Activated CD4-positive, alpha-beta memory T cell treated with anti-CD3 and anti-CD28 coated beads, Interleukin-2, amount 10 ng/mL, durations not matched to agents 7 days and 5 days (primary cell): ENCODE measurements at regions not wholly inside any gene's neighbourhood (a gene's known extent, or its start where the extent isn't known, plus 50 kb on each side); places are given as distances from the start of the nearest gene placed in this dataset.

Source experiments
- CTCF ChIA-PET: fragments of 350-600 bp; sonication (Branson Sonifier 250); formaldehyde crosslinking; loops from one replicate; lab custom pipeline; 2021; ENCODE audit warnings: antibody characterized with exemption, inconsistent platforms; lab: Charles Lee
- POLR2A ChIA-PET: fragments of 350-600 bp; sonication (Branson Sonifier 250); formaldehyde crosslinking; loops from one replicate; lab custom pipeline; 2021; ENCODE audit warnings: antibody characterized with exemption; lab: Charles Lee
- DNase-seq: peaks from one replicate; pipeline ENCODE4 v3.0.0-alpha.2; 2020
- H3K27ac Mint-ChIP-seq: one replicate; pipeline ENCODE4 v1.8.0; 2021; ENCODE audit warnings: mild to moderate bottlenecking, mixed read lengths
- H3K27me3 Mint-ChIP-seq: one replicate; pipeline ENCODE4 v1.8.0; 2021; ENCODE audit warnings: mixed read lengths
- H3K36me3 Mint-ChIP-seq: one replicate; pipeline ENCODE4 v1.8.0; 2021; ENCODE audit warnings: low read depth, mixed read lengths
- H3K4me1 Mint-ChIP-seq: one replicate; pipeline ENCODE4 v1.8.0; 2021; ENCODE audit warnings: mixed read lengths
- H3K4me3 Mint-ChIP-seq: one replicate; pipeline ENCODE4 v1.8.0; 2021; ENCODE audit warnings: mild to moderate bottlenecking, mixed read lengths
- H3K9me3 Mint-ChIP-seq: one replicate; pipeline ENCODE4 v1.8.0; 2021; ENCODE audit warnings: mixed read lengths

DNA sequence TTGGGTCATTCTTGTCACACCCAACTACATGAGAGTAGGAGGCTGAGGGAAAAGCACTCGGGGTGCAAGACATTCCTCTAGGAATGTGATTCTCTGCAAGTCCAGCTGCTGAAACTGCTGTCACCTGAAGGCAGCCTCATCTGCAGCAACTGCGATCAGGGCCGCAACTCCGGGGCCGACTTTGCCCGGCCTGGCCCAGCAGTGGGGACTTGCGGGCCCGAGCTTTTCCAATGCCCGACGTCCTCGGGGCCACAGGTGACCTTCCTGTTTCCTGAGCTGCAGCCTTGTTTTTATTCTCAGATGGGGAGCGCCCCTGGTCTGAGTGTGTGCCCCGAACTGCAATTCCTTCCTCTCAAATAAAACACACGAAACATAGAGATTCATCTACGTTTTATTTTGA is 104.7 kb upstream of the NKX1-1 start:
- no peak overlapping the region for H3K27ac Mint-ChIP-seq
- POLR2A ChIA-PET: no interaction called here
- DNase-seq: no peak
- no peaks in the 10 kb centered on the region for H3K27me3 Mint-ChIP-seq
- H3K4me3 Mint-ChIP-seq: no peak overlapping the region
- CTCF ChIA-PET: interaction anchor here (0.6 kb wide), 1 partner anchor 156 kb away, joined by 4 read pairs; no protein-coding TSS in a partner anchor
- H3K4me1 Mint-ChIP-seq: no peaks in the 10 kb centered on the region
- H3K36me3 Mint-ChIP-seq: no peaks in the 10 kb centered on the region
- H3K9me3 Mint-ChIP-seq: no peaks in the 10 kb centered on the region

DNA sequence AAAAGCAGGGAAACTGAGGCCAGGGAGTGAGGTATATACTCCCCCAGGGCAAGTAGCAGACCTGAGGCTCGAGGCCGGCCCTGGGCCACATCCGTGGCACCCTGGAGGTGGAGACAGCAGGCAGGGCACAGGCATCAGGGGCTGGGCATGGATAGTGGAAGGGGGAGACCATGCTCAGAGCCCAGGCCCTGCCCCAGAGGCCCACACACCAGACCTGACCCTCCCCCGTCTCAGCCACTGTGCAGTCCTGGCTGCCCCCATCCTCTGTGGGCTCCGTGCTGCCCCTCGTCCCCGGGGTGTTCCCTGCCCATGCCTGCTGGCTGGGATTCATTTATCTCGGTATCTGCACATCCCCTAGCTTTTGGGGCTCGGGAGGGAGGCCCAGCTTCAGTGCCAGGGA is 103.1 kb upstream of the NKX1-1 start:
- no peaks in the 10 kb centered on the region for H3K27me3 Mint-ChIP-seq
- ChIA-PET CTCF (no interaction called here), POLR2A (no interaction called here)
- H3K9me3 Mint-ChIP-seq: no peaks in the 10 kb centered on the region
- no peaks in the 10 kb centered on the region for H3K36me3 Mint-ChIP-seq
- no peak overlapping the region for H3K4me3 Mint-ChIP-seq
- no peak overlapping the region for H3K27ac Mint-ChIP-seq
- DNase-seq: no peak
- no peaks in the 10 kb centered on the region for H3K4me1 Mint-ChIP-seq

GRCh38 chr4:1508161-1509160 is 102.2 kb upstream of the NKX1-1 start:
- Mint-ChIP-seq H3K27ac (no peak overlapping the region), H3K4me3 (no peak overlapping the region), H3K9me3 (no peaks in the 10 kb centered on the region), H3K4me1 (no peaks in the 10 kb centered on the region), H3K27me3 (no peaks in the 10 kb centered on the region), H3K36me3 (no peaks in the 10 kb centered on the region)
- ChIA-PET CTCF (no interaction called here), POLR2A (no interaction called here)
- no peak for DNase-seq

DNA sequence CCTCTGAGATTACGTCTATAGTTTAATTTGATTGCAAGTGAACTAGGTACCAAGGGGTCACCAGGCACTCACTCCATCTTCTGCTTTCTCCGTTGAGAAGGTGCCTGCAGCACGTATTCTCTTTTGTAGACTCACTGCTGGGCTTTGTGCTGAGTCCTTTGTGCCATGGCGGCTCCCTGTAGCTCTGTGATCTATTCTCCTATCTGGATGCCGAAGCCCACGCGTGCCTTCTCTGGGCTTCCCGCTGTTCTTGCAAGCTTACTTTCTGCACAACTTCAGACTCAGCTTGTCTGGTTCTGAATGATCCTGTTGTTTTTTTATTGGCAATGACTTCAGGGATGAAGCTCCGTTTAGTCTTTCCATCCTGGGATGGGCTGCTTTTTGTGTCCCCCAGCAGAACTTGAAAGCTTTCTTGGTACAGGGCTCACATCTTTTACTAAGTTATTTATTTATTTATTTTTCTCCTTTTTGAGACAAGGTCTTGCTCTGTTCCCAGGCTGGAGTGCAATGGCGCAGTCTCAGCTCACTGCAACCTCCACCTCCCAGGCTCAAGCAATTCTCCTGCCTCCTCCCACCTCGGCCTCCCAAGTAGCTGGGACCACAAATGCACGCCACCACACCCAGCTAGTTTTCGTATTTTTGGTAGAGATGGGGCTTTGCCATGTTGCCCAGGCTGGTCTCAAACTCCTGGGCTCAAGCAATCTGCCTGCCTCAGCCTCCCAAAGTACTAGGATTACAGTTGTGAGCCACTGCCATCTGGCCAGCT is 100.9 kb upstream of the NKX1-1 start:
- ChIA-PET POLR2A (no interaction called here), CTCF (no interaction called here)
- no peaks in the 10 kb centered on the region for H3K4me1 Mint-ChIP-seq
- H3K36me3 Mint-ChIP-seq: no peaks in the 10 kb centered on the region
- no peaks in the 10 kb centered on the region for H3K27me3 Mint-ChIP-seq
- no peaks in the 10 kb centered on the region for H3K9me3 Mint-ChIP-seq
- DNase-seq: no peak
- H3K27ac Mint-ChIP-seq: no peak overlapping the region
- H3K4me3 Mint-ChIP-seq: no peak overlapping the region

DNA sequence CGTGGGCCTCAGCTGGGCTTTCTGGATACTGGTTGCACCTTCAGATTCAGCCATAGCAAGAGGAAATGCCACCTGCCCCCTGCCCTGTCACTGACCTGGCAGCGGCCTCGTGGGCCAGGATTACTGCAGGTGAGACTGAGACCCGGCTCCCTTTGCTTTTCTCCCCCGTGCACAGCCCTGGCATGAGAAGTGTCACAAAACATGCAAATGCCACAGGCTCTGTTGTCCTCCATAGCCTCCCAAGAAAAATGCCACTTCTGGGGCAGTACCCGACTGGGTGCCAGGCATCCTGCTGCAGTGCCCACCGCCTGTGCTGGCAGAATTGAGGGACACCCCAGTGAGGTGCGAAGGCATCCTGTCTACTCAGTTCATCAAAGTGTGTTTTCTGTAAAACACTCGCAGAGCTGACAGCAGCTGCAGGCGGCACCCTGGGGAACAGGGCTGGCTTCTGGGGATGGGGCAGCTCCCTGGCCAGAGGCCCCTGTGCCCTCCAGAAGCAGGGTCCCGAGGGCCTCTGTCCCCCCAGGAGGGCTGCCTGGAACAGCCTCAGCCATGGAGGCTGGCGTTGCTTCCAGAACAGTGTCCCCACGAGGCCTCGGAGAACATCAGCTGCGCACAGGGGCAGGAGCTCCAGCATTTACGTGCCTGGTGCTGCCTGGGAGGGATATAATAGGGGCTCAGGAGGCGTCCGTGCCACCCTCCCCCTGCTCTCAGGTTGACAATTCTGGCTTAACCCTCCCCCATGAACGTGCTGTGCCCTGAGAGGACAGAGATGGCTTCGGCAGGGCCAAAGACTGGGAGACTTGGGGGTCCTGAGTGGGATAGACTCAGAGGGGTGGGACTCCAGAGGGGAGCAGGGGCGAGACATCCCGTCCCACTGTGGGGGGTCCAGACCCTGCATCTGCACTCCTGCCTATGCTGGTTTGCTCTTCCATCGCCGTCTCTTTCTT is 99.5 kb upstream of the NKX1-1 start:
- no peak overlapping the region for H3K4me3 Mint-ChIP-seq
- ChIA-PET POLR2A (no interaction called here), CTCF (interaction anchor here (0.7 kb wide), 1 partner anchor 238 kb away, joined by 3 read pairs; no protein-coding TSS in a partner anchor)
- H3K27me3 Mint-ChIP-seq: no peaks in the 10 kb centered on the region
- no peak overlapping the region for H3K27ac Mint-ChIP-seq
- DNase-seq: no peak
- no peaks in the 10 kb centered on the region for H3K36me3 Mint-ChIP-seq
- no peaks in the 10 kb centered on the region for H3K4me1 Mint-ChIP-seq
- H3K9me3 Mint-ChIP-seq: no peaks in the 10 kb centered on the region

GRCh38 chr4:1504595-1505500 is 98.6 kb upstream of the NKX1-1 start:
- no peaks in the 10 kb centered on the region for H3K9me3 Mint-ChIP-seq
- no peak for DNase-seq
- H3K27ac Mint-ChIP-seq: no peak overlapping the region
- POLR2A ChIA-PET: no interaction called here
- no peak overlapping the region for H3K4me3 Mint-ChIP-seq
- no peaks in the 10 kb centered on the region for H3K27me3 Mint-ChIP-seq
- H3K4me1 Mint-ChIP-seq: no peaks in the 10 kb centered on the region
- CTCF ChIA-PET: no interaction called here
- no peaks in the 10 kb centered on the region for H3K36me3 Mint-ChIP-seq

DNA sequence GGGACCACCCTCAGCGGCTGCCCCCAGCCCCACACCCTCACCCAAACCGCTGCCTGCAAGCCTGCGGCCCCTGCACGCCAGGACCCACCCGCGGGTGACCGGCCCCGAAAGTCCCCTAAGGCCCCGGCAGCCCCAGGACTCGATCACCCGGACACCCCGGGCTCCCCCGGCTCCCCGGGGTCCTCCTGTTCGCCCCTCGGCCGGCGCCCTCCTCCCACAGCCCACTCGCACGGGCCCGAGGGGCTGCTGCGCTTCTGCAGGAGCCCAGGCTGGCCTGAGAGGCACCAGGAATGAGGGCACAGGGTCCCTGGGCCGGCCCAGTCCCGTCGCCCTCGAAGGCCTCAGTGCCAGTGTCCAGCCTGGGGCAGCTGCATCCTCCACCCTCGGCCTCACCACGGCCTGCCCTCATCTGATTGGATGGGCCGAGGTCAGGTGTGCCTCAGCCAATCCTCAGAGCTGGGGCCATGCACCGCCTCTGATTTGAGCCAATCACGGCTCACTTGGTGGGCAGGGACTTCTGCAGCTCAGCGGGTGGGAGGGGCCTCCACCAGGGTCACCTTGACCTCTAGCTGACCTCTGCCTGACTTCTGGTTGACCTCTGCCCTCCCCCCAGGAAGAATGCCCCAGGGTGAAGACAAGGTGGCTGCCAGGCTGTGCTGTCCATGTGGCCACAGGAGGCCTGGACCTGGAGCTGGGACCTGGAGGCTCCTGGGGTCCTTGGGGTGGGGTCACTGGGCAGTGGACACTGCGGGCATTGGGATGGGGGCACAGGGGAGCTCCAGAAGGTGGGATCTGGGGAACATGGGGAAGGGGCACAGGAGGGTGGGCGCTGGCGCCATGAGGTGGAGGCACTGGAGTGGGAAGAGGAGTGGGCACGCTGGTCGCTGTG is 97.6 kb upstream of the NKX1-1 start:
- Mint-ChIP-seq H3K27me3 (no peaks in the 10 kb centered on the region), H3K27ac (no peak overlapping the region), H3K36me3 (no peaks in the 10 kb centered on the region), H3K4me1 (no peaks in the 10 kb centered on the region), H3K4me3 (no peak overlapping the region), H3K9me3 (no peaks in the 10 kb centered on the region)
- POLR2A ChIA-PET: no interaction called here
- CTCF ChIA-PET: no interaction called here
- no peak for DNase-seq

- Mint-ChIP-seq H3K27me3 (no peaks in the 10 kb centered on the region), H3K4me3 (no peak overlapping the region), H3K36me3 (no peaks in the 10 kb centered on the region), H3K9me3 (no peaks in the 10 kb centered on the region), H3K4me1 (no peaks in the 10 kb centered on the region), H3K27ac (no peak overlapping the region)
- DNase-seq: no peak
- CTCF ChIA-PET: no interaction called here
- POLR2A ChIA-PET: no interaction called here
Observed at GRCh38 chr4:1502976-1503375, 96.7 kb upstream of the NKX1-1 start.

DNA sequence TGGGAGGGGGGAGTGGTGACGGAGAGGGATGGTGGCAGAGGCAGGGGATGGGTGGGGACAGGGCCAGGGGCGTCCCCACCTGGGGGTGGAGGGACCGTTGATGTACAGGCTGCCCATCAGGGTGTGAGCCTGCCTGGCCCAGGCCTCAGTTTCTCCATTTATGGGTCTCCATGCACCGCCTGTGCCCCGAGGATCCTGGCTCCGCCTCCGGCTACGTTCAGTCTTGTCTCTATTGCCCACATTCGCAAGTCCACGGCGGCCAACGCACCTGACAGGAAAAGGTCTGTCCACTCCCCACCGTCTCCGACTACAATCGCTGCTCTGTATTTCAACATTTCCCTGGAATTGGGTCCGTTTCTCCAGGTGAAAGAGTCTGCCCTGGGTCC is 96.3 kb upstream of the NKX1-1 start:
- Mint-ChIP-seq H3K4me3 (no peak overlapping the region), H3K4me1 (no peaks in the 10 kb centered on the region), H3K9me3 (no peaks in the 10 kb centered on the region), H3K27me3 (no peaks in the 10 kb centered on the region), H3K27ac (no peak overlapping the region), H3K36me3 (no peaks in the 10 kb centered on the region)
- no peak for DNase-seq
- POLR2A ChIA-PET: no interaction called here
- CTCF ChIA-PET: no interaction called here

- no peaks in the 10 kb centered on the region for H3K9me3 Mint-ChIP-seq
- no peaks in the 10 kb centered on the region for H3K27me3 Mint-ChIP-seq
- ChIA-PET POLR2A (no interaction called here), CTCF (no interaction called here)
- H3K27ac Mint-ChIP-seq: no peak overlapping the region
- H3K4me3 Mint-ChIP-seq: no peak overlapping the region
- H3K4me1 Mint-ChIP-seq: no peaks in the 10 kb centered on the region
- no peaks in the 10 kb centered on the region for H3K36me3 Mint-ChIP-seq
- DNase-seq: no peak
Observed at GRCh38 chr4:1501754-1502500, 95.7 kb upstream of the NKX1-1 start.
